GM12878 (cell line): ENCODE measurements at regions not wholly inside any gene's neighbourhood (a gene's known extent, or its start where the extent isn't known, plus 50 kb on each side); places are given as distances from the start of the nearest gene placed in this dataset.

Experiments
- EP300 ChIP-seq, 2 experiments: fragments of 150-350 bp in 1 of 2; IDR thresholded peaks; 2 replicates each; pipeline ENCODE4 v1.6.1; 2011 to 2012; ENCODE audit warnings: low read depth in 2 of 2, low read length in 2 of 2, borderline replicate concordance in 1 of 2, improper control_type of control experiment in 1 of 2, inconsistent platforms in 1 of 2; ENCODE audit not compliant: control insufficient read depth in 1 of 2
- ZBTB11 ChIP-seq: fragments of 450-650 bp; formaldehyde crosslinking; IDR thresholded peaks from 2 replicates; pipeline ENCODE4 v1.5.0; 2022; ENCODE audit warnings: mild to moderate bottlenecking, missing genetic modification characterization
- ZNF24 ChIP-seq: fragments of 450-650 bp; IDR thresholded peaks from 2 replicates; pipeline ENCODE4 v1.6.1; 2017; ENCODE audit warnings: antibody characterized with exemption, mild to moderate bottlenecking

GRCh38 chr2:144698156-144698555 lies 178.2 kb upstream of the ZEB2 start:
- TF ChIP-seq EP300 (IDR thresholded peaks at IDR 0.05; ENCODE audit: borderline replicate concordance in 1 of 2, control insufficient read depth in 1 of 2, low read depth in 2 of 2, low read length in 2 of 2) (no peak), ZNF24 (no peak), ZBTB11 (no peak)
